ENCODE measurements at regions not wholly inside any gene's neighbourhood (a gene's known extent, or its start where the extent isn't known, plus 50 kb on each side); places are given as distances from the start of the nearest gene placed in this dataset.

GRCh38 chr3:61358364-61358763, 107.1 kb upstream of the FHIT start:
- TF ChIP-seq, protein P1, sequence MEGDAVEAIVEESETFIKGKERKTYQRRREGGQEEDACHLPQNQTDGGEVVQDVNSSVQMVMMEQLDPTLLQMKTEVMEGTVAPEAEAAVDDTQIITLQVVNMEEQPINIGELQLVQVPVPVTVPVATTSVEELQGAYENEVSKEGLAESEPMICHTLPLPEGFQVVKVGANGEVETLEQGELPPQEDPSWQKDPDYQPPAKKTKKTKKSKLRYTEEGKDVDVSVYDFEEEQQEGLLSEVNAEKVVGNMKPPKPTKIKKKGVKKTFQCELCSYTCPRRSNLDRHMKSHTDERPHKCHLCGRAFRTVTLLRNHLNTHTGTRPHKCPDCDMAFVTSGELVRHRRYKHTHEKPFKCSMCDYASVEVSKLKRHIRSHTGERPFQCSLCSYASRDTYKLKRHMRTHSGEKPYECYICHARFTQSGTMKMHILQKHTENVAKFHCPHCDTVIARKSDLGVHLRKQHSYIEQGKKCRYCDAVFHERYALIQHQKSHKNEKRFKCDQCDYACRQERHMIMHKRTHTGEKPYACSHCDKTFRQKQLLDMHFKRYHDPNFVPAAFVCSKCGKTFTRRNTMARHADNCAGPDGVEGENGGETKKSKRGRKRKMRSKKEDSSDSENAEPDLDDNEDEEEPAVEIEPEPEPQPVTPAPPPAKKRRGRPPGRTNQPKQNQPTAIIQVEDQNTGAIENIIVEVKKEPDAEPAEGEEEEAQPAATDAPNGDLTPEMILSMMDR (IDR thresholded peaks at IDR 0.05) = no peak
- no peak for TF ChIP-seq EZH2phosphoT487 (IDR thresholded peaks at IDR 0.05)
